Suprapubic skin (tissue), 3 donors: ENCODE measurements at regions not wholly inside any gene's neighbourhood (a gene's known extent, or its start where the extent isn't known, plus 50 kb on each side); places are given as distances from the start of the nearest gene placed in this dataset.
"Not testable (repeated sequence)": the region's sequence is repeated elsewhere in the genome, so short reads cannot be mapped to it uniquely, and the experiment has no call there.

ENCODE experiments used
- POLR2A ChIP-seq, 2 donors: fragments of 450-650 bp; IDR thresholded peaks; one replicate each; pipeline ENCODE4 v1.6.1; 2017; ENCODE audit warnings: antibody characterized with exemption in 2 of 2, mild to moderate bottlenecking in 2 of 2, moderate library complexity in 2 of 2
- TF ChIP-seq, protein P1 (sequence below), 2 donors: fragments of 200-600 bp in 1 of 2; fragments of 450-650 bp in 1 of 2; sonication (generic) in 1 of 2; IDR thresholded peaks; one replicate each; pipeline ENCODE4 v1.5.1; 2016 to 2019; ENCODE audit warnings: antibody characterized with exemption in 2 of 2, mild to moderate bottlenecking in 1 of 2, moderate library complexity in 1 of 2

DNA sequence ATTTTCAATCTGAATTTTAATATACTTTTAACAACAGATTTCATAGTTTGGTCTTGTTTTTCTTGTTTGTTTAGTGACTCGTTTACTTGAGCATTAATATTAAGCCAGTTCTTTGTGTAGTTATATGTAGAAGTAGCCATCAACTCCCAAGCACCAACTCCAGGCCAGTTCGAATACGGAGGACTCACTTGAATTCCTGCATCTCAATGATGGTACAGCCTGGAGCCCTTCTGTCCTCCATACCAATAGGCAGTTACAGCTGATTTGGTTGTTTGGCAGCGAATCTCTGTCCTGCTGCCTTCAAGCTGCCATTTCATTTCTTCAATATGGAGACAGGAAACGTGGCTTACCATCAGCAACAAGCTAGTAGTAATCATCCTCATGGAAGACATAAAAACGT is 118.5 kb upstream of the ZNF658 start:
- TF ChIP-seq, protein P1, sequence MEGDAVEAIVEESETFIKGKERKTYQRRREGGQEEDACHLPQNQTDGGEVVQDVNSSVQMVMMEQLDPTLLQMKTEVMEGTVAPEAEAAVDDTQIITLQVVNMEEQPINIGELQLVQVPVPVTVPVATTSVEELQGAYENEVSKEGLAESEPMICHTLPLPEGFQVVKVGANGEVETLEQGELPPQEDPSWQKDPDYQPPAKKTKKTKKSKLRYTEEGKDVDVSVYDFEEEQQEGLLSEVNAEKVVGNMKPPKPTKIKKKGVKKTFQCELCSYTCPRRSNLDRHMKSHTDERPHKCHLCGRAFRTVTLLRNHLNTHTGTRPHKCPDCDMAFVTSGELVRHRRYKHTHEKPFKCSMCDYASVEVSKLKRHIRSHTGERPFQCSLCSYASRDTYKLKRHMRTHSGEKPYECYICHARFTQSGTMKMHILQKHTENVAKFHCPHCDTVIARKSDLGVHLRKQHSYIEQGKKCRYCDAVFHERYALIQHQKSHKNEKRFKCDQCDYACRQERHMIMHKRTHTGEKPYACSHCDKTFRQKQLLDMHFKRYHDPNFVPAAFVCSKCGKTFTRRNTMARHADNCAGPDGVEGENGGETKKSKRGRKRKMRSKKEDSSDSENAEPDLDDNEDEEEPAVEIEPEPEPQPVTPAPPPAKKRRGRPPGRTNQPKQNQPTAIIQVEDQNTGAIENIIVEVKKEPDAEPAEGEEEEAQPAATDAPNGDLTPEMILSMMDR (IDR thresholded peaks at IDR 0.05) = not testable (repeated sequence)
- TF ChIP-seq POLR2A (IDR thresholded peaks at IDR 0.05) = not testable (repeated sequence)
